Astrocyte (in vitro differentiated cells and primary cell): ENCODE measurements at regions not wholly inside any gene's neighbourhood (a gene's known extent, or its start where the extent isn't known, plus 50 kb on each side); places are given as distances from the start of the nearest gene placed in this dataset.
"Not testable (repeated sequence)": the region's sequence is repeated elsewhere in the genome, so short reads cannot be mapped to it uniquely, and the experiment has no call there.

ENCODE experiments used
- DNase-seq: peaks from one replicate; pipeline ENCODE4 v3.0.0-alpha.2; 2010; ENCODE audit warnings: low read depth
- FAIRE-seq: peaks from 2 replicates; lab custom pipeline; 2011; peaks lifted over from hg19 to GRCh38; lab: Jason Lieb, UNC
- H2AFZ ChIP-seq: 2 replicates; pipeline ENCODE4 v1.6.0; 2012; ENCODE audit warnings: low read depth, low read length, inconsistent platforms
- H3K27ac ChIP-seq: 2 replicates; pipeline ENCODE4 v1.5.1; 2011; ENCODE audit warnings: low read depth, low read length, inconsistent platforms
- H3K27me3 ChIP-seq: 2 replicates; pipeline ENCODE4 v1.6.0; 2011; ENCODE audit warnings: low read length, inconsistent platforms; ENCODE audit not compliant: insufficient read depth
- H3K36me3 ChIP-seq: 2 replicates; pipeline ENCODE4 v1.5.1; 2011; ENCODE audit warnings: low read length, inconsistent platforms; ENCODE audit not compliant: insufficient read depth
- H3K4me1 ChIP-seq: 2 replicates; pipeline ENCODE4 v1.5.1; 2011; ENCODE audit warnings: low read length, inconsistent platforms; ENCODE audit not compliant: insufficient read depth
- H3K4me2 ChIP-seq: 2 replicates; pipeline ENCODE4 v1.6.0; 2012; ENCODE audit warnings: low read length, inconsistent platforms
- H3K4me3 ChIP-seq: 2 replicates; pipeline ENCODE4 v1.5.1; 2011; ENCODE audit warnings: low read depth, mild to moderate bottlenecking, low read length, inconsistent platforms; ENCODE audit not compliant: insufficient read depth
- H3K79me2 ChIP-seq: 2 replicates; pipeline ENCODE4 v1.6.0; 2012; ENCODE audit warnings: mild to moderate bottlenecking, low read length, inconsistent platforms; ENCODE audit not compliant: insufficient read depth
- H3K9ac ChIP-seq: 2 replicates; pipeline ENCODE4 v1.6.0; 2012; ENCODE audit warnings: mild to moderate bottlenecking, low read length, inconsistent platforms
- H3K9me3 ChIP-seq: 2 replicates; pipeline ENCODE4 v1.5.1; 2012; ENCODE audit warnings: low read depth, mild to moderate bottlenecking, low read length, inconsistent platforms; ENCODE audit not compliant: insufficient read depth
- H4K20me1 ChIP-seq: 2 replicates; pipeline ENCODE4 v1.6.0; 2012; ENCODE audit warnings: low read length, inconsistent platforms; ENCODE audit not compliant: insufficient read depth
- H3K27ac Mint-ChIP-seq: one replicate; pipeline ENCODE4 v1.8.0; 2021; ENCODE audit warnings: mild to moderate bottlenecking, mixed read lengths; ENCODE audit not compliant: unreplicated experiment
- H3K27me3 Mint-ChIP-seq: one replicate; pipeline ENCODE4 v1.8.0; 2021; ENCODE audit warnings: low read depth, mixed read lengths; ENCODE audit not compliant: unreplicated experiment
- H3K36me3 Mint-ChIP-seq: one replicate; pipeline ENCODE4 v1.8.0; 2021; ENCODE audit warnings: low read depth, mixed read lengths; ENCODE audit not compliant: unreplicated experiment
- H3K4me1 Mint-ChIP-seq: one replicate; pipeline ENCODE4 v1.8.0; 2021; ENCODE audit warnings: low read depth, mixed read lengths; ENCODE audit not compliant: unreplicated experiment
- H3K4me3 Mint-ChIP-seq: one replicate; pipeline ENCODE4 v1.8.0; 2021; ENCODE audit warnings: mild to moderate bottlenecking, moderate library complexity, mixed read lengths; ENCODE audit not compliant: unreplicated experiment
- H3K9me3 Mint-ChIP-seq: one replicate; pipeline ENCODE4 v1.8.0; 2021; ENCODE audit warnings: mild to moderate bottlenecking, mixed read lengths; ENCODE audit not compliant: unreplicated experiment
- CTCF ChIP-seq: IDR thresholded peaks from 2 replicates; pipeline ENCODE4 v1.5.1; 2011; ENCODE audit warnings: low read depth, mild to moderate bottlenecking, inconsistent platforms, low read length, moderate library complexity; ENCODE audit not compliant: insufficient read depth
- EZH2 ChIP-seq: IDR thresholded peaks from 2 replicates; pipeline ENCODE4 v1.6.1; 2012; ENCODE audit warnings: mild to moderate bottlenecking, low read length, inconsistent platforms; ENCODE audit not compliant: insufficient read depth

GRCh38 chr5:100011160-100011559, 524.0 kb upstream of the FAM174A start:
- not testable (repeated sequence) for H3K27ac ChIP-seq, H3K9me3 Mint-ChIP-seq, H3K4me3 ChIP-seq, FAIRE-seq, H3K4me1 ChIP-seq, DNase-seq, H3K4me1 Mint-ChIP-seq, H3K9me3 ChIP-seq, H3K27ac Mint-ChIP-seq, H3K4me2 ChIP-seq, H4K20me1 ChIP-seq, H3K27me3 ChIP-seq, H3K36me3 ChIP-seq, H3K9ac ChIP-seq, H3K79me2 ChIP-seq, H3K4me3 Mint-ChIP-seq, H3K27me3 Mint-ChIP-seq, H3K36me3 Mint-ChIP-seq, H2AFZ ChIP-seq

DNA sequence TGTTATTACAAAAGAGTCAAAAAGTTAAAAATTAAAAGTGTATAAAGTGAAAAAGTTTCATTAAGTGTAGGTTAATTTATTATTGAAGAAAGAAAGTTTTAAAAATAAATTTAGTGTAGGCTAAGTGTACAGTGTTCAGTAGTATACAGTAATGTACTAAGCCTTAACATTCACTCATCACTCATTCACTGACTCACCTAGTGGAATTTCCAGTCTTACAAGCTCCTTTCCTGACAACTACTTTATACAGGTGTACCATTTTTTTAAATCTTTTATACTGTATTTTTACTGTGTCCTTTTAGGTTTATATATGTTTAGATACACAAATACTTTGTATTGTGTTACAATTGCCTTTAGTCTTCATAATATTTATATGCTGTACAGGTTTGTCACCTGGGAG, 530.2 kb upstream of the FAM174A start:
- Histone ChIP-seq H3K4me1 (no peaks in the 10 kb centered on the region), H3K27me3 (no peaks in the 10 kb centered on the region), H3K4me2 (no peak overlapping the region), H3K9me3 (no peaks in the 10 kb centered on the region), H4K20me1 (no peaks in the 10 kb centered on the region), H3K27ac (no peak overlapping the region), H3K79me2 (no peaks in the 10 kb centered on the region), H3K36me3 (no peaks in the 10 kb centered on the region), H3K9ac (no peak overlapping the region), H2AFZ (no peak overlapping the region), H3K4me3 (no peak overlapping the region)
- TF ChIP-seq CTCF (no peak), EZH2 (no peak)
- DNase-seq (no peak), FAIRE-seq (no peak)
- no peak overlapping the region for H3K4me3 Mint-ChIP-seq
- H3K36me3 Mint-ChIP-seq = no peaks in the 10 kb centered on the region
- H3K4me1 Mint-ChIP-seq = no peaks in the 10 kb centered on the region
- H3K9me3 Mint-ChIP-seq = no peaks in the 10 kb centered on the region
- H3K27ac Mint-ChIP-seq = no peak overlapping the region
- no peaks in the 10 kb centered on the region for H3K27me3 Mint-ChIP-seq

DNA sequence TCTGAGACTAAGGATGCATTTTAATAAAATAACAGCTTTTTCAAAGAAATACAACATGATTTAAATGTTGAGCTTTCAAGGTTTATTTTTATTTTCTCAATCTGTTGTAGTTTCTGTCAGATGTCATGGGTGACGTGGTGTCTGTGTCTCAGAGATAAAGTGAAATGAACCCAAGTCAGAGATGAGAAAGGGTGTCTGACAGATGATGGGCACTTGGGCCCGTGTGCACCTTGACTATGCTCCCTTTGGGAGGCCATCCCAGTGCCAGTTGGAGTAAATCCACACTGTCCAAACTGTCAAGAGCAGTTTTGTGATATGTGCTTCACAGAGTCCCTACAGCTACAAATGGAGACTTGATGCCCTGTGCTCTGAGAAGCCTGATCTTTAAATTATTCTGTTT, 536.9 kb upstream of the FAM174A start:
- no peak overlapping the region for H3K27ac ChIP-seq
- no peak overlapping the region for H3K4me3 Mint-ChIP-seq
- no peak overlapping the region for H3K4me2 ChIP-seq
- H3K4me1 ChIP-seq = no peaks in the 10 kb centered on the region
- no peak overlapping the region for H3K27ac Mint-ChIP-seq
- peaks cover 3% of the 10 kb centered on the region for H3K9me3 ChIP-seq
- no peak overlapping the region for H2AFZ ChIP-seq
- H3K9ac ChIP-seq = no peak overlapping the region
- DNase-seq (no peak), FAIRE-seq (no peak)
- no peaks in the 10 kb centered on the region for H3K27me3 Mint-ChIP-seq
- H3K4me3 ChIP-seq = no peak overlapping the region
- H3K9me3 Mint-ChIP-seq = no peaks in the 10 kb centered on the region
- H3K36me3 ChIP-seq = no peaks in the 10 kb centered on the region
- H3K36me3 Mint-ChIP-seq = no peaks in the 10 kb centered on the region
- H3K27me3 ChIP-seq = no peaks in the 10 kb centered on the region
- H4K20me1 ChIP-seq = no peaks in the 10 kb centered on the region
- TF ChIP-seq CTCF (no peak), EZH2 (no peak)
- no peaks in the 10 kb centered on the region for H3K79me2 ChIP-seq
- no peaks in the 10 kb centered on the region for H3K4me1 Mint-ChIP-seq
